HUES6 (cell line): ENCODE measurements at regions not wholly inside any gene's neighbourhood (a gene's known extent, or its start where the extent isn't known, plus 50 kb on each side); places are given as distances from the start of the nearest gene placed in this dataset.

Experiments used
- H3K27ac ChIP-seq: 2 replicates; pipeline ENCODE4 v1.7.0; 2013; ENCODE audit warnings: low read depth, mild to moderate bottlenecking, low read length, inconsistent platforms
- H3K27me3 ChIP-seq: 2 replicates; pipeline ENCODE4 v1.6.1; 2013; ENCODE audit warnings: low read length; ENCODE audit not compliant: control insufficient read depth, insufficient read depth
- H3K36me3 ChIP-seq: 2 replicates; pipeline ENCODE4 v1.6.1; 2013; ENCODE audit warnings: low read length; ENCODE audit not compliant: control insufficient read depth, insufficient read depth
- H3K4me1 ChIP-seq: 2 replicates; pipeline ENCODE4 v1.6.1; 2013; ENCODE audit warnings: low read length; ENCODE audit not compliant: control insufficient read depth, insufficient read depth
- H3K4me3 ChIP-seq: 2 replicates; pipeline ENCODE4 v1.5.1; 2013; ENCODE audit warnings: low read depth, low read length
- H3K9ac ChIP-seq: one replicate; pipeline ENCODE4 v1.6.1; 2013; ENCODE audit warnings: mild to moderate bottlenecking, low read length
- H3K9me3 ChIP-seq: 2 replicates; pipeline ENCODE4 v1.6.1; 2013; ENCODE audit warnings: low read depth, low read length; ENCODE audit not compliant: control insufficient read depth, insufficient read depth

DNA sequence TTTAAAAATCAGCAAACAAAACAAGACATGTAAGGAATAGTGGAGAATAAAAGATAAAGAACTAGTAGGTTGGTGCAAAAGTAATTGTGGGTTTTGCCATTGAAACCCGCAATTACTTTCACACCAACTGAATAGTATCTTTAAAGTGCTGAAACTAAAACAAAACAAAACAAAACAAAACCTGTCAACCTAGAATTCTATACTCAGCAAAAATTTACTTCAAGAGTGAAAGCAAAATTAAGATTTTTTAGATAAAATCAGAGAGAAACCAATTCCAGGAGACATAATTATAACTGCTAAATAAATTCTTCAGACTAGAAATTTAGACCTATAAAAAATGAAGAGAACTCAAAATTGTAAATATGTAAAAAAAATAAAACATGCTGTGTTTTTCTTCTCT is 114.0 kb upstream of the TSPAN2 start:
- Histone ChIP-seq H3K27me3 (no peaks in the 10 kb centered on the region), H3K36me3 (no peaks in the 10 kb centered on the region), H3K9ac (no peak overlapping the region), H3K27ac (no peak overlapping the region), H3K4me3 (no peak overlapping the region), H3K4me1 (no peaks in the 10 kb centered on the region), H3K9me3 (no peaks in the 10 kb centered on the region)

DNA sequence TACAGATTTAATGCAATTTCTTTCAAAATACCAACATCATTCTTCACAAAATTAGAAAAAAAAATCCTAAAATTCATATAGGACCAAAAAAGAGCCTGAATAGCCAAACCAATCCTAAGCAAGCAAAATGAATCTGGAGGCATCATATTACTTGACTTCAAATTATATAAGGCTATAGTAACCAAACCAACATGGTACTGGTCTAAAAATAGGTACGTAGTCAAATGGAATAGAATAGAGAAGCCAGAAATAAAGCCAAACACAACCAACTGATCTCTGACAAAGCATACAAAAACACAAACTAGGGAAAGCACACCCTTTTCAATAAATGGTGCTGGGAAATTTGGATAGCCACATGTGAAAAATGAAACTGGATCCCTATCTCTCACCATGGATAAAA is 112.3 kb upstream of the TSPAN2 start:
- H3K9me3 ChIP-seq, result no peaks in the 10 kb centered on the region
- H3K4me3 ChIP-seq, result no peak overlapping the region
- H3K27me3 ChIP-seq, result no peaks in the 10 kb centered on the region
- H3K4me1 ChIP-seq, result no peaks in the 10 kb centered on the region
- no peak overlapping the region for H3K9ac ChIP-seq
- H3K36me3 ChIP-seq, result no peaks in the 10 kb centered on the region
- H3K27ac ChIP-seq, result no peak overlapping the region

GRCh38 chr1:115199416-115200132 is 110.3 kb upstream of the TSPAN2 start:
- Histone ChIP-seq H3K4me1 (no peaks in the 10 kb centered on the region), H3K4me3 (no peak overlapping the region), H3K9ac (no peak overlapping the region), H3K9me3 (no peaks in the 10 kb centered on the region), H3K27me3 (no peaks in the 10 kb centered on the region), H3K27ac (no peak overlapping the region), H3K36me3 (no peaks in the 10 kb centered on the region)

GRCh38 chr1:115198938-115199337 is 109.6 kb upstream of the TSPAN2 start:
- Histone ChIP-seq H3K4me3 (no peak overlapping the region), H3K4me1 (no peaks in the 10 kb centered on the region), H3K27ac (no peak overlapping the region), H3K36me3 (no peaks in the 10 kb centered on the region), H3K27me3 (no peaks in the 10 kb centered on the region), H3K9me3 (no peaks in the 10 kb centered on the region), H3K9ac (no peak overlapping the region)

DNA sequence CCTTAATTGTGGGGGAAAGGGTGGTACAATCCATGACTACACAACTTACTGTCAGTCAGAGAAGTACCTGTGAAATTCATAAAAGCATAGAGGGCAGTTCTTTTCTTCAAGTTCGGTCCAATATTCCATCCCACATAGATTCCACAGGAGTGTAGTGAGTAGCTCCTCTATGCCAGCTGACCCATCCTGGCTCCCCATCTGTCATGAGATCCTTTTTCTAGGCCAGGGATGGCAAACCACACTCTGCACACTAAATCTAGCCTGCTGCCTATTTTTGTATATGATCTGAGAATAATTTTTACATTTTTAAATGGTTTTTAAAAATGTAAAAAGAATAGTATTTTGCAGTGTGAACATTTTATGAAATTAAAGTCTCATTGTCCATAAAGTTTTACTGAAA is 107.0 kb upstream of the TSPAN2 start:
- H3K4me3 ChIP-seq, result no peak overlapping the region
- no peak overlapping the region for H3K9ac ChIP-seq
- no peaks in the 10 kb centered on the region for H3K27me3 ChIP-seq
- H3K36me3 ChIP-seq, result no peaks in the 10 kb centered on the region
- no peaks in the 10 kb centered on the region for H3K9me3 ChIP-seq
- no peaks in the 10 kb centered on the region for H3K4me1 ChIP-seq
- H3K27ac ChIP-seq, result no peak overlapping the region

GRCh38 chr1:115194506-115194905 is 105.2 kb upstream of the TSPAN2 start:
- H3K9ac ChIP-seq, result no peak overlapping the region
- no peaks in the 10 kb centered on the region for H3K27me3 ChIP-seq
- H3K27ac ChIP-seq, result no peak overlapping the region
- H3K4me3 ChIP-seq, result no peak overlapping the region
- no peaks in the 10 kb centered on the region for H3K9me3 ChIP-seq
- no peaks in the 10 kb centered on the region for H3K36me3 ChIP-seq
- H3K4me1 ChIP-seq, result no peaks in the 10 kb centered on the region; the same call in 1 of the 2 replicates

GRCh38 chr1:115193046-115193828 is 103.9 kb upstream of the TSPAN2 start:
- Histone ChIP-seq H3K4me3 (no peak overlapping the region), H3K27me3 (no peaks in the 10 kb centered on the region), H3K9me3 (no peaks in the 10 kb centered on the region), H3K27ac (no peak overlapping the region), H3K36me3 (no peaks in the 10 kb centered on the region), H3K9ac (no peak overlapping the region), H3K4me1 (peaks cover 4% of the 10 kb centered on the region; the same call in 1 of the 2 replicates)

GRCh38 chr1:115192200-115192767 is 103.0 kb upstream of the TSPAN2 start:
- no peaks in the 10 kb centered on the region for H3K27me3 ChIP-seq
- peaks cover 4% of the 10 kb centered on the region; the same call in 1 of the 2 replicates for H3K4me1 ChIP-seq
- no peaks in the 10 kb centered on the region for H3K36me3 ChIP-seq
- no peak overlapping the region for H3K9ac ChIP-seq
- no peak overlapping the region for H3K4me3 ChIP-seq
- no peak overlapping the region for H3K27ac ChIP-seq
- no peaks in the 10 kb centered on the region for H3K9me3 ChIP-seq

DNA sequence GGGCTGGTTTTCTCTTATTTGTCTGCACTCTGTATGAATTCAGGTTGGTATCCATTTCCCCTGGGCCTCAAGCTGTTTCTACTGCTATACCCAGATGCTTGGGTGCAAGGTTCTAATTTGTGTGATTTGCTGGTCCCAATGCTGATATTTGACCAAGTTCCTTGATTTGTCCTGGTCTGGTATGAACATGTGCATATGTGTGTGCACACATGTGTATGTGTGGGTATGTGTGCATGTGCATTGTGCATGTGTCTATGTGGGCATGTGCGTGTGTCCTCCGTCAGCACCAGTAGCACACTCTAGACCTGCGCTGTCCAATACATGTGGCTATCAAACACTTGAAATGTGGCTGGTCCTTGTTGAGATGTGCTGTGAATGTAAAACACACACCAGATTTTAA is 102.4 kb upstream of the TSPAN2 start:
- no peak overlapping the region for H3K4me3 ChIP-seq
- H3K27ac ChIP-seq, result no peak overlapping the region
- no peaks in the 10 kb centered on the region for H3K36me3 ChIP-seq
- peaks cover 4% of the 10 kb centered on the region; the same call in 1 of the 2 replicates for H3K4me1 ChIP-seq
- H3K9ac ChIP-seq, result no peak overlapping the region
- H3K9me3 ChIP-seq, result no peaks in the 10 kb centered on the region
- no peaks in the 10 kb centered on the region for H3K27me3 ChIP-seq

DNA sequence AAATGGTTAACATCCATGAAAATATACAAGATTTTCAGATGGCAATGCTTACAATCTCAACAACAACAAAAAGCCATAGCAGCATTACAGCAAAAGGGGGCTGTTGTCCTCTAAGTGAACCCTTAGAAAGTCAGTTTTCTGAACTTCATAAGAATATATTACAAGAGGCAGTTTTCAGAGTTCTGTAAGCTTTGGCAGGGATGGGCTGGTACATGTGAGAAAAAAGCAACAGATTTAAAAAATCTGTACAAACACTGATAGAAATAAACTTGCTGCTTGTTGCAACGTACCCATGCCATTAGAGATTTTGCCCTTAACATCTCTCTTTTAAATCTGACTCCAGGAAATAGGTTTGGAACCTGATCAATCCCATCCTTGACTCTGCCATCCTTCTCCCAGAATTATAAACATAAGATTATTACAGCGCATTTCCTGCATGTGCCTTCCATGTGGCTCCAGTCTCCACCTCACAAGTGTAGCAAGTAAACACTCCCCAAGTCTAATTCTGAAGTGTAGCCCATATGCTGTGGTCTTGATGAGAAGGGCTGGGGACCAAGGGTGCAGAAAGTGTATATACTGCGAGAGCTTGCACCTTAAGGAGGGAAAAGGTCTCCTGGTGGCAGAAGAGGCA is 101.4 kb upstream of the TSPAN2 start:
- Histone ChIP-seq H3K9ac (no peak overlapping the region), H3K36me3 (no peaks in the 10 kb centered on the region), H3K4me1 (peaks cover 4% of the 10 kb centered on the region; the same call in 1 of the 2 replicates), H3K27ac (no peak overlapping the region), H3K27me3 (no peaks in the 10 kb centered on the region), H3K4me3 (no peak overlapping the region), H3K9me3 (no peaks in the 10 kb centered on the region)
